WTC11 (cell line): ENCODE measurements at regions not wholly inside any gene's neighbourhood (a gene's known extent, or its start where the extent isn't known, plus 50 kb on each side); places are given as distances from the start of the nearest gene placed in this dataset.

Experiments used
- CBFB ChIP-seq: sonication (generic); formaldehyde crosslinking; IDR thresholded peaks from 2 replicates; pipeline ENCODE4 v1.8.1; 2022; ENCODE audit warnings: mild to moderate bottlenecking, low read depth, missing genetic modification reagents
- FOXJ3 ChIP-seq: sonication (generic); formaldehyde crosslinking; IDR thresholded peaks from 2 replicates; pipeline ENCODE4 v1.9.0; 2021; ENCODE audit warnings: missing genetic modification reagents, mild to moderate bottlenecking, borderline replicate concordance
- TF ChIP-seq, protein P1 (sequence below): fragments of 200-600 bp; IDR thresholded peaks from 2 replicates; pipeline ENCODE4 v1.8.0; 2022; ENCODE audit warnings: antibody characterized with exemption
- TF ChIP-seq, protein P2 (sequence below): sonication (generic); formaldehyde crosslinking; IDR thresholded peaks from 2 replicates; pipeline ENCODE4 v1.8.0; 2022; ENCODE audit warnings: mild to moderate bottlenecking, missing genetic modification reagents
- TF ChIP-seq, protein P3 (sequence below): sonication (generic); formaldehyde crosslinking; IDR thresholded peaks from 2 replicates; pipeline ENCODE4 v1.8.0; 2023; ENCODE audit warnings: mild to moderate bottlenecking, missing genetic modification reagents
- TF ChIP-seq, protein P4 (sequence below): sonication (generic); formaldehyde crosslinking; IDR thresholded peaks from 2 replicates; pipeline ENCODE4 v1.8.1; 2022; ENCODE audit warnings: mild to moderate bottlenecking, missing genetic modification reagents, moderate library complexity, borderline replicate concordance
- TF ChIP-seq, protein P5 (sequence below): sonication (generic); formaldehyde crosslinking; IDR thresholded peaks from 2 replicates; pipeline ENCODE4 v1.8.1; 2022; ENCODE audit warnings: missing genetic modification reagents, borderline replicate concordance
- TF ChIP-seq, protein P6 (sequence below): sonication (generic); formaldehyde crosslinking; IDR thresholded peaks from 2 replicates; pipeline ENCODE4 v1.8.0; 2023; ENCODE audit warnings: missing genetic modification reagents

DNA sequence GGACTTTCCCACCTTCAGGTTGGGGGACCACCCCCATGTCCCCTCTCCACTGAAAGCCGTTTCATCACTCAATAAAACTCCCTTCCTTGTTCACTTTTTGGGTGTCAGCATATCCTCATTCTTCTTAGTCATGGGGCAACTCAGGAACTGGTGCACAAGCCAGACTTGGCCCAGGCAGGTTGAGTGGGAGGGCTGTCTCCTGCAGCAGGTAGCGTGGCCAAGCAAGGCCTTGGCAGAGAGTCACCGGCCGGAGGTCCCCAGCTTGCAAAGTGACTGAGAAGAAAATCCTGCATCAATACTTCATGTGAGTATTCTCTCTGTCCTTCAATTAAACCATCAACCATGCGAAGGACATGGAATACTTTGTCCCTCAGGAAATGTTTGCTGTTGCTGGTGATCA is 148.9 kb downstream of the RHOU start:
- TF ChIP-seq, protein P1, sequence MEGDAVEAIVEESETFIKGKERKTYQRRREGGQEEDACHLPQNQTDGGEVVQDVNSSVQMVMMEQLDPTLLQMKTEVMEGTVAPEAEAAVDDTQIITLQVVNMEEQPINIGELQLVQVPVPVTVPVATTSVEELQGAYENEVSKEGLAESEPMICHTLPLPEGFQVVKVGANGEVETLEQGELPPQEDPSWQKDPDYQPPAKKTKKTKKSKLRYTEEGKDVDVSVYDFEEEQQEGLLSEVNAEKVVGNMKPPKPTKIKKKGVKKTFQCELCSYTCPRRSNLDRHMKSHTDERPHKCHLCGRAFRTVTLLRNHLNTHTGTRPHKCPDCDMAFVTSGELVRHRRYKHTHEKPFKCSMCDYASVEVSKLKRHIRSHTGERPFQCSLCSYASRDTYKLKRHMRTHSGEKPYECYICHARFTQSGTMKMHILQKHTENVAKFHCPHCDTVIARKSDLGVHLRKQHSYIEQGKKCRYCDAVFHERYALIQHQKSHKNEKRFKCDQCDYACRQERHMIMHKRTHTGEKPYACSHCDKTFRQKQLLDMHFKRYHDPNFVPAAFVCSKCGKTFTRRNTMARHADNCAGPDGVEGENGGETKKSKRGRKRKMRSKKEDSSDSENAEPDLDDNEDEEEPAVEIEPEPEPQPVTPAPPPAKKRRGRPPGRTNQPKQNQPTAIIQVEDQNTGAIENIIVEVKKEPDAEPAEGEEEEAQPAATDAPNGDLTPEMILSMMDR, result no peak
- TF ChIP-seq, protein P2, sequence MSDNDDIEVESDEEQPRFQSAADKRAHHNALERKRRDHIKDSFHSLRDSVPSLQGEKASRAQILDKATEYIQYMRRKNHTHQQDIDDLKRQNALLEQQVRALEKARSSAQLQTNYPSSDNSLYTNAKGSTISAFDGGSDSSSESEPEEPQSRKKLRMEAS (CRISPR knock-in tag), result no peak
- TF ChIP-seq, protein P3, sequence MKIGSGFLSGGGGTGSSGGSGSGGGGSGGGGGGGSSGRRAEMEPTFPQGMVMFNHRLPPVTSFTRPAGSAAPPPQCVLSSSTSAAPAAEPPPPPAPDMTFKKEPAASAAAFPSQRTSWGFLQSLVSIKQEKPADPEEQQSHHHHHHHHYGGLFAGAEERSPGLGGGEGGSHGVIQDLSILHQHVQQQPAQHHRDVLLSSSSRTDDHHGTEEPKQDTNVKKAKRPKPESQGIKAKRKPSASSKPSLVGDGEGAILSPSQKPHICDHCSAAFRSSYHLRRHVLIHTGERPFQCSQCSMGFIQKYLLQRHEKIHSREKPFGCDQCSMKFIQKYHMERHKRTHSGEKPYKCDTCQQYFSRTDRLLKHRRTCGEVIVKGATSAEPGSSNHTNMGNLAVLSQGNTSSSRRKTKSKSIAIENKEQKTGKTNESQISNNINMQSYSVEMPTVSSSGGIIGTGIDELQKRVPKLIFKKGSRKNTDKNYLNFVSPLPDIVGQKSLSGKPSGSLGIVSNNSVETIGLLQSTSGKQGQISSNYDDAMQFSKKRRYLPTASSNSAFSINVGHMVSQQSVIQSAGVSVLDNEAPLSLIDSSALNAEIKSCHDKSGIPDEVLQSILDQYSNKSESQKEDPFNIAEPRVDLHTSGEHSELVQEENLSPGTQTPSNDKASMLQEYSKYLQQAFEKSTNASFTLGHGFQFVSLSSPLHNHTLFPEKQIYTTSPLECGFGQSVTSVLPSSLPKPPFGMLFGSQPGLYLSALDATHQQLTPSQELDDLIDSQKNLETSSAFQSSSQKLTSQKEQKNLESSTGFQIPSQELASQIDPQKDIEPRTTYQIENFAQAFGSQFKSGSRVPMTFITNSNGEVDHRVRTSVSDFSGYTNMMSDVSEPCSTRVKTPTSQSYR (CRISPR knock-in tag), result no peak
- TF ChIP-seq, protein P4, sequence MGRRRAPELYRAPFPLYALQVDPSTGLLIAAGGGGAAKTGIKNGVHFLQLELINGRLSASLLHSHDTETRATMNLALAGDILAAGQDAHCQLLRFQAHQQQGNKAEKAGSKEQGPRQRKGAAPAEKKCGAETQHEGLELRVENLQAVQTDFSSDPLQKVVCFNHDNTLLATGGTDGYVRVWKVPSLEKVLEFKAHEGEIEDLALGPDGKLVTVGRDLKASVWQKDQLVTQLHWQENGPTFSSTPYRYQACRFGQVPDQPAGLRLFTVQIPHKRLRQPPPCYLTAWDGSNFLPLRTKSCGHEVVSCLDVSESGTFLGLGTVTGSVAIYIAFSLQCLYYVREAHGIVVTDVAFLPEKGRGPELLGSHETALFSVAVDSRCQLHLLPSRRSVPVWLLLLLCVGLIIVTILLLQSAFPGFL, result no peak
- TF ChIP-seq, protein P5, sequence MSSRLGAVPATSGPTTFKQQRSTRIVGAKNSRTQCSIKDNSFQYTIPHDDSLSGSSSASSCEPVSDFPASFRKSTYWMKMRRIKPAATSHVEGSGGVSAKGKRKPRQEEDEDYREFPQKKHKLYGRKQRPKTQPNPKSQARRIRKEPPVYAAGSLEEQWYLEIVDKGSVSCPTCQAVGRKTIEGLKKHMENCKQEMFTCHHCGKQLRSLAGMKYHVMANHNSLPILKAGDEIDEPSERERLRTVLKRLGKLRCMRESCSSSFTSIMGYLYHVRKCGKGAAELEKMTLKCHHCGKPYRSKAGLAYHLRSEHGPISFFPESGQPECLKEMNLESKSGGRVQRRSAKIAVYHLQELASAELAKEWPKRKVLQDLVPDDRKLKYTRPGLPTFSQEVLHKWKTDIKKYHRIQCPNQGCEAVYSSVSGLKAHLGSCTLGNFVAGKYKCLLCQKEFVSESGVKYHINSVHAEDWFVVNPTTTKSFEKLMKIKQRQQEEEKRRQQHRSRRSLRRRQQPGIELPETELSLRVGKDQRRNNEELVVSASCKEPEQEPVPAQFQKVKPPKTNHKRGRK (CRISPR knock-in tag), result no peak
- TF ChIP-seq, protein P6, sequence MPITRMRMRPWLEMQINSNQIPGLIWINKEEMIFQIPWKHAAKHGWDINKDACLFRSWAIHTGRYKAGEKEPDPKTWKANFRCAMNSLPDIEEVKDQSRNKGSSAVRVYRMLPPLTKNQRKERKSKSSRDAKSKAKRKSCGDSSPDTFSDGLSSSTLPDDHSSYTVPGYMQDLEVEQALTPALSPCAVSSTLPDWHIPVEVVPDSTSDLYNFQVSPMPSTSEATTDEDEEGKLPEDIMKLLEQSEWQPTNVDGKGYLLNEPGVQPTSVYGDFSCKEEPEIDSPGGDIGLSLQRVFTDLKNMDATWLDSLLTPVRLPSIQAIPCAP (CRISPR knock-in tag), result no peak
- TF ChIP-seq CBFB (CRISPR knock-in tag), result no peak
- no peak for TF ChIP-seq FOXJ3
